Endothelial cell (in vitro differentiated cells): ENCODE measurements at regions not wholly inside any gene's neighbourhood (a gene's known extent, or its start where the extent isn't known, plus 50 kb on each side); places are given as distances from the start of the nearest gene placed in this dataset.

Experiments
- DNase-seq: peaks from one replicate; pipeline ENCODE4 v3.0.0; 2021; ENCODE audit warnings: low spot score
- H3K27ac Mint-ChIP-seq: one replicate; pipeline ENCODE4 v1.8.0; 2021; ENCODE audit warnings: mixed read lengths, inconsistent platforms; ENCODE audit not compliant: unreplicated experiment
- H3K27me3 Mint-ChIP-seq: one replicate; pipeline ENCODE4 v1.8.0; 2021; ENCODE audit warnings: mild to moderate bottlenecking, moderate library complexity, mixed read lengths, inconsistent platforms; ENCODE audit not compliant: unreplicated experiment
- H3K36me3 Mint-ChIP-seq: one replicate; pipeline ENCODE4 v1.8.0; 2021; ENCODE audit warnings: mild to moderate bottlenecking, low read depth, mixed read lengths, inconsistent platforms; ENCODE audit not compliant: unreplicated experiment
- H3K4me1 Mint-ChIP-seq: one replicate; pipeline ENCODE4 v1.8.0; 2021; ENCODE audit warnings: mild to moderate bottlenecking, mixed read lengths, inconsistent platforms; ENCODE audit not compliant: unreplicated experiment
- H3K4me3 Mint-ChIP-seq: one replicate; pipeline ENCODE4 v1.8.0; 2021; ENCODE audit warnings: mild to moderate bottlenecking, mixed read lengths, inconsistent platforms; ENCODE audit not compliant: unreplicated experiment
- H3K9me3 Mint-ChIP-seq: one replicate; pipeline ENCODE4 v1.8.0; 2021; ENCODE audit warnings: mixed read lengths, inconsistent platforms; ENCODE audit not compliant: unreplicated experiment
- TF ChIP-seq, protein P1 (sequence below): fragments of 200-600 bp; sonication (generic); IDR thresholded peaks from one replicate; pipeline ENCODE4 v1.5.0; 2021; ENCODE audit warnings: antibody characterized with exemption; ENCODE audit not compliant: unreplicated experiment

- Mint-ChIP-seq H3K4me1 (no peaks in the 10 kb centered on the region), H3K36me3 (no peaks in the 10 kb centered on the region), H3K27me3 (no peaks in the 10 kb centered on the region), H3K27ac (no peak overlapping the region), H3K4me3 (no peak overlapping the region), H3K9me3 (no peaks in the 10 kb centered on the region)
- TF ChIP-seq, protein P1, sequence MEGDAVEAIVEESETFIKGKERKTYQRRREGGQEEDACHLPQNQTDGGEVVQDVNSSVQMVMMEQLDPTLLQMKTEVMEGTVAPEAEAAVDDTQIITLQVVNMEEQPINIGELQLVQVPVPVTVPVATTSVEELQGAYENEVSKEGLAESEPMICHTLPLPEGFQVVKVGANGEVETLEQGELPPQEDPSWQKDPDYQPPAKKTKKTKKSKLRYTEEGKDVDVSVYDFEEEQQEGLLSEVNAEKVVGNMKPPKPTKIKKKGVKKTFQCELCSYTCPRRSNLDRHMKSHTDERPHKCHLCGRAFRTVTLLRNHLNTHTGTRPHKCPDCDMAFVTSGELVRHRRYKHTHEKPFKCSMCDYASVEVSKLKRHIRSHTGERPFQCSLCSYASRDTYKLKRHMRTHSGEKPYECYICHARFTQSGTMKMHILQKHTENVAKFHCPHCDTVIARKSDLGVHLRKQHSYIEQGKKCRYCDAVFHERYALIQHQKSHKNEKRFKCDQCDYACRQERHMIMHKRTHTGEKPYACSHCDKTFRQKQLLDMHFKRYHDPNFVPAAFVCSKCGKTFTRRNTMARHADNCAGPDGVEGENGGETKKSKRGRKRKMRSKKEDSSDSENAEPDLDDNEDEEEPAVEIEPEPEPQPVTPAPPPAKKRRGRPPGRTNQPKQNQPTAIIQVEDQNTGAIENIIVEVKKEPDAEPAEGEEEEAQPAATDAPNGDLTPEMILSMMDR = peak; percentile 16
- no peak for DNase-seq
Observed at GRCh38 chr10:94076325-94076841, 82.7 kb downstream of the PLCE1 start.

DNA sequence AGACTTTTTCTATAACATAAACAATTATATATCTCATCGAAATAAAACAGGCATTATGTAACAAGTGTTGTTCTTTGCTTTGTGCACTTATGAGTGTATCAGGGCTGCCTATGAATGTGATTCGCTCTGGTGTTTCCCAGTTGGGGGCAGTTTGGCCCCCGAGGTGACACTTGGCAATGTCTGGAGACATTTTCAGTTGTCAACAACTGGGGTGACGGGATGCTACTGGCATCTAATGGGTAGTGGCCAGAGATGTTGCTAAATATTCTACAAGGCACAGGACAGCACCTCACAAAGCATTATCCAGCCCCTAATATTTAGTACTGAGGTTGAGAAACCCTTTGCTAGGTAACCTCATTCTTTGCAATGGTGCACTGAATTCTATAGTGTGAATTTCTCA lies 83.3 kb downstream of the PLCE1 start:
- H3K4me3 Mint-ChIP-seq = no peak overlapping the region
- TF ChIP-seq, protein P1 = no peak
- H3K4me1 Mint-ChIP-seq = no peaks in the 10 kb centered on the region

GRCh38 chr10:94080108-94080507 lies 86.4 kb downstream of the PLCE1 start:
- Mint-ChIP-seq H3K9me3 (no peaks in the 10 kb centered on the region), H3K4me1 (no peaks in the 10 kb centered on the region), H3K36me3 (no peaks in the 10 kb centered on the region), H3K27me3 (no peaks in the 10 kb centered on the region), H3K27ac (no peak overlapping the region), H3K4me3 (no peak overlapping the region)
- TF ChIP-seq, protein P1 = no peak
- DNase-seq = no peak

More for the DNA sequence above, 83.3 kb downstream of the PLCE1 start:
- Mint-ChIP-seq H3K27me3 (no peaks in the 10 kb centered on the region), H3K27ac (no peak overlapping the region), H3K36me3 (no peaks in the 10 kb centered on the region), H3K9me3 (no peaks in the 10 kb centered on the region)
- DNase-seq = no peak

DNA sequence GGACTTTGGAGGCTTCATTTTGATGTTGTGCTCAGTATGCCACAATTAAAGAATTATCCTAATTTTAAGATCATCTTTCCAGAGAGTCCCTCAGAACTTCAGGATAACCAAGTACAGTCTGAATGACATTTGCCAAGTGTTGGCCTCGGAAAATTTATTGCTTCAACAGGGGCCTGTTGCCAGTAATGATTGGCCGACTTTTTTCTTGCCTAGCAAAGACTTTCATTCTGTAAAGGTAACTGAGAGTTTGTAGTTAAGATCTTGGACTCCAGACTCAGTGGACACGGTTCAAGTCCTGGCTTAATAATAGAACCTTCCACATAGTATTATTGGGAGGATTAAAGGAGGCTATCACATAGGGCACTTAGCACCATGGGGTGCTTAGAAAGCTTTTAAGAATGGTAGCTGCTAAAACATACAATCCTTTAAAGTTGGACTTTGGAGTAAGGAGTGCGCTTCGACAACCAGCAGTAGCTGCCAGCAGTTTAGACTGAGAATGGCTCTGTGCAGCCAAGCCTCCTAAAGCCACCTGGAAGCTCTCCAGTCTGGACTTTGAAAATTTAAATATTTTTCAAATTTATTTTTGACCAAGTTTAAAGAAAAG lies 90.0 kb downstream of the PLCE1 start:
- TF ChIP-seq, protein P1 = no peak
- no peak overlapping the region for H3K4me3 Mint-ChIP-seq
- H3K27me3 Mint-ChIP-seq = no peaks in the 10 kb centered on the region
- H3K36me3 Mint-ChIP-seq = no peaks in the 10 kb centered on the region
- no peaks in the 10 kb centered on the region for H3K9me3 Mint-ChIP-seq
- DNase-seq = no peak
- H3K27ac Mint-ChIP-seq = no peak overlapping the region
- H3K4me1 Mint-ChIP-seq = no peaks in the 10 kb centered on the region

GRCh38 chr10:94084344-94084743 lies 90.6 kb downstream of the PLCE1 start:
- Mint-ChIP-seq H3K27me3 (no peaks in the 10 kb centered on the region), H3K27ac (no peak overlapping the region), H3K36me3 (no peaks in the 10 kb centered on the region), H3K9me3 (no peaks in the 10 kb centered on the region), H3K4me3 (no peak overlapping the region), H3K4me1 (peaks cover 2% of the 10 kb centered on the region)
- DNase-seq = no peak
- TF ChIP-seq, protein P1 = no peak
